ENCODE measurements at regions not wholly inside any gene's neighbourhood (a gene's known extent, or its start where the extent isn't known, plus 50 kb on each side); places are given as distances from the start of the nearest gene placed in this dataset.
"Not testable (repeated sequence)": the region's sequence is repeated elsewhere in the genome, so short reads cannot be mapped to it uniquely, and the experiment has no call there.

GRCh38 chr2:37722971-37723370 lies 51.5 kb upstream of the CDC42EP3 start:
- DNase-seq (ENCODE audit: low spot score): not testable (repeated sequence)

GRCh38 chr2:37730037-37730818 lies 58.8 kb upstream of the CDC42EP3 start:
- no peak for DNase-seq (ENCODE audit: low spot score)

GRCh38 chr2:37732412-37732811 lies 61.0 kb upstream of the CDC42EP3 start:
- DNase-seq (ENCODE audit: low spot score): not testable (repeated sequence)

GRCh38 chr2:37733251-37733650 lies 61.8 kb upstream of the CDC42EP3 start:
- no peak for DNase-seq (ENCODE audit: low spot score)

DNA sequence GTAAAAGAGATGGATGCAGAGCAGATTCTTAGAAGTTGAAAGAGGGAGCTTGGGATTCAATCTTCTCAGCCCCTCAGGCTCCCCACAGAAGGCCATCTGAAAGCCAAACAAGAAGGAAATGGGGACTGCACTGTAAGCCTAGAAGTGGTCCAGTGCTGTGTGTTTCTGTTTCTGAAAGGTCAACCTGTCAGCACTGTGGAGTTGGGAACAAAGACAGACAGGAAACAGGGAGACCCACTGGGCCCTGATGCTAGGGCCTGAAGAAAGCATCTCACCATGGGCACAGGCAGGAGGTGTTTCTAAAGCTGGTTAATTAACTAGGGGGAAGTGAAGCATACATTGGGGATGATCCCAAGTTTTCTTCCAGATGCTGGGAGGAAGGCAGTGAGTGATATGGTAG lies 62.5 kb upstream of the CDC42EP3 start:
- DNase-seq (ENCODE audit: low spot score): not testable (repeated sequence)

GRCh38 chr2:37734891-37735523 lies 63.6 kb upstream of the CDC42EP3 start:
- DNase-seq (ENCODE audit: low spot score): not testable (repeated sequence)

DNA sequence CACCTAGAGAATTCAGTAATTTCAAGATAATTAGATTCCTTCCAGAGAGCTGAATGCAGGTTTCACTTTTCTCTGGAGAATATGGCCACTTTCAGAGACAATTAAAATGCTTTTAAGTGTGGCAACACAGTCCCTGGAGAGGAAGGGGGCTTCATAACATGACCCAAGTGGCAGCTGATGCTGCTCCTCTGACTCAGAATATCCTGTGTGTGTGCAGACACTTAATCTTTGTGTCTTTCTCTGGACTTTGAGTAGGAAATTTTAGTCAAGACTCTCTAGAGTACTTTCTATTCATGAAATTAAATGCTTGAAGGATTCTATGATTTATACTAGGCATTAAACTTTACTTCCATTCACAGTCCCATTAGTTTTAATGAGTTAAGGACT lies 64.1 kb upstream of the CDC42EP3 start:
- DNase-seq (ENCODE audit: low spot score): not testable (repeated sequence)

- DNase-seq (ENCODE audit: low spot score): no peak
Measured at GRCh38 chr2:37737507-37737906, 66.1 kb upstream of the CDC42EP3 start.

DNA sequence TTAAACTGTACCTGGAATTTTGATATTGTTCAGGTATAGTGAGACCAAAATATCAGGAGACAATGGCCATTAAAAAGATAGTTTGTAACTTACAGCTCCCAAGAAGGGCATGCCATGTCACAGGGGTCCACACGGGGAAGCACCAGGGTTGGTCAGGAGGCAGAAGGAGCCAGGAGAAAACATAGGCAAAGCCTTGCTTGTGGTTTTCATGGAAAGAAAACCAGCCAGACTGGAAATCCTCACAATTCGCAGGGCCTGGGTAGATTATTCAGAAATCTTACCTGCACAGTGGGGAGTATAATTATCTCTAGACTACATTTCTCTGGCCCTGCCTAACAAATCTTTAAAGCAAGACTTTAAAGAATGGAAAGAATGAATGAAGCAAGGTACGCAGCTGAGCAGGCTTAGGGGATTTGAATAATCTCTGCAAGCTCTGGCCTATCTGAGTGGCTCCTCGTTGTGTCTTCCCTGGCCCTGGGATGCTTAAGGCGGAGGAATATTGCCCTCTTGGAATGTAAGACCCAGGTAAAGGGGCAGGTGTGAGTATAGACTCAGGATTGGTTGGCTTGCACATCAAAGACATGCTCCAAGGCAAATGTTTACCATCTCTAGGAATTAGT lies 66.9 kb upstream of the CDC42EP3 start:
- DNase-seq (ENCODE audit: low spot score): no peak

DNA sequence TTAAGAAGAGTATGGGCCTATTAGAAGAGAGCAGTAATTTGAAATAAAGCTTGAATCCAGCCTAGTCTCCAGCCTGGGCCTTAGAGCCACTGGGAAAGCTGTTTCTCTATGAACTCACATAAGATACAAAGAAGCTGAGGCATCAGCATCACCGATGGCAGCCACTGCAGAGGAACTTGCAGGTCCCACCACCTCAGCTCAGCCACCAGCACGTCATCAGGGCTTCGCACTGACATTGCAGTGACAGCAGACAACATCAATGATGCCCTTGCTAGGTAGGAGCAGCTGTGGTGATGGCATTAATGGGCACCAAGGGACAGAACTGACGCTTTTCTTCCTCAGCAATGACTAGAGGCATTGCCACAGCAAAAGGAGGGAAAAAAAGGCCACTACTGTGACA lies 67.7 kb upstream of the CDC42EP3 start:
- DNase-seq (ENCODE audit: low spot score): no peak

- DNase-seq (ENCODE audit: low spot score): no peak
Measured at GRCh38 chr2:37740164-37740739, 68.8 kb upstream of the CDC42EP3 start.

DNA sequence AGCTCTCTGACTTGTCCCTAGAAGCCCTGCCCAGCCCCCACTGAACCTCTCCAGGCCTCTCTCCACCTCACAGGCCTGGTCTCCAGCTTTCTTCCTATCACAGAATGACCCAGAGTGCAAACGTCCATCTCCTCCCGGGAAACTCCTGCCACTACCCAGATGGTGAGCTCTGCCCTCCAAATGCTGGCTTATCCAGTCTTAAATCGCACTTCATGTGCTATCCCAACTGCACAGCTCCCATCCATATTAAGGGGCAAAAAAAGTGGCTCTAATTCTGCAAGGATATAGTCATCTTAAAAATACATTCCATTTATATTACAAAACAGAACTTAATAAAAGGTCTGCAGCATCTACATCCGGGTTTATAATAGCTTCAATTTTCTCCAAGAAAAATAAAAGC lies 70.8 kb upstream of the CDC42EP3 start:
- DNase-seq (ENCODE audit: low spot score): no peak

DNA sequence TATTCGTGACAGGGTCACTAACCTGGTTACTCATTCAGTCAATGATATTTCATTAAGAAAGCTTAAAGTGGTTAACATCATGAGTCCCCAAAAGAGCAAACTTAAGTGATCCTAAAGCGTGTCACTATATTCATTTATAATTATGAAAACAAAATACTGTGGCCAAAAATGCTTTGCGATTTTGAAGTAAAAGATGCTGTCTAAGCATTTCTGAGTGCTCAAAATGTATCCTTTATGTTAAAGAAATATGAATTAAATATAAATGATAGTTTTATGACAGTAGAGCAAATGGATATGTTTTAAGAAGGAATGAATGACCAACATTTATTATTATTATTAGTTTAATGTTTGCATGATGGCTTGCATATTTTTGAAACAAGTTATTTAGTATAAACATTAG lies 72.6 kb upstream of the CDC42EP3 start:
- DNase-seq (ENCODE audit: low spot score): no peak

DNA sequence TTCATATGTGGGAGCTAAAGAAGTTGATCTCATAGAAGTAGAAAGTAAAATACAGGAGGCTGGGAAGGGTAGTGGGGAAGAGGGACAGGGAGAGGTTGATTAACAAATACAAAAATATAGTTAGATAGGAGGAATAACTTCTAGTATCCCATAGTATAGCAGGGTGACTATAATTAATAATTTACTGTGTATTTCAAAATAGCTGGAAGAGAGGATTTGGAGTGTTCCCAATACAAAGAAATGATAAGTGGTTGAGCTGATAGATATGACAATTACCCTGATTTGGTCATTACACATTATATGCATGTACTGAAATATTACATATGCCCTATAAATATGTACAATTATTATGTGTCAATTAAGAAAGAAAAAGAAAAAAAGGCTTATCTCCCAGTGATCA lies 73.5 kb upstream of the CDC42EP3 start:
- not testable (repeated sequence) for DNase-seq (ENCODE audit: low spot score)

DNA sequence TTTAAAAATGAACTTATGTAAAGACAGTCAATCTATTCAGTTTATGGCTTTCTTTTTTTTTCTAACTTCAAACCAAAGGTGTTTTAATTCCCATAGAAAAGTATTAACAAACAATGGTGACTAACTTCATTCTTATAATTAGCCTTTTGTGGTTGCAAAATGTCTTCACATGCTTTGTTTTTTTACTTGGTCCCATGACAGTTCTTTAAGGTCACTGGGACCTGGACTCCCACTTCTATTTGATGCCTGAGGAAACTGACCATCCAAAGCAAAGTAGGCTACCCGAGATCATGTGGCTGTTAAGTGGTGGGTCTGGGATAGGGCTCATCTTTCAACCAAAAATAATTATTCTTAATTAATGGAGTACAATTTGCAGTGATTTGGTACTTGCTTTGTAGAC lies 74.6 kb upstream of the CDC42EP3 start:
- DNase-seq (ENCODE audit: low spot score): not testable (repeated sequence)

DNA sequence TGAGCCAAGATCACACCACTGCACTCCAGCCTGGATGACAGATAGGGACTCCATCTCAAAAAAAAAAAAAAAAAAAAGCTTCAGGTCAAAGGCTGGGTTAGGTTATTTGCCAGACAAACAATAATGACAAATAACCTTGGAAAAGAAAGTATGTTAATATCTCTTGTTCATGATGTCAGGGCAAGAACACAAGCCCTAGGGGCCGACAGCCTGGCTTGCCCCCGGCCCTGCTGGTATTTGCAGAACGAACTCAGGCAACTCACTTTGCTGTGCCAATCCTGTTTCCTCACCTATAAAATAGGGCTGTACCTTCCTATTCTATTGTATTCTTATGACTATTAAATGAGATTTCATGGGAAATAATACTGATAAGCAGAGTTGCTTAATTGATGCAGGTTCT lies 75.4 kb upstream of the CDC42EP3 start:
- no peak for DNase-seq (ENCODE audit: low spot score)

DNA sequence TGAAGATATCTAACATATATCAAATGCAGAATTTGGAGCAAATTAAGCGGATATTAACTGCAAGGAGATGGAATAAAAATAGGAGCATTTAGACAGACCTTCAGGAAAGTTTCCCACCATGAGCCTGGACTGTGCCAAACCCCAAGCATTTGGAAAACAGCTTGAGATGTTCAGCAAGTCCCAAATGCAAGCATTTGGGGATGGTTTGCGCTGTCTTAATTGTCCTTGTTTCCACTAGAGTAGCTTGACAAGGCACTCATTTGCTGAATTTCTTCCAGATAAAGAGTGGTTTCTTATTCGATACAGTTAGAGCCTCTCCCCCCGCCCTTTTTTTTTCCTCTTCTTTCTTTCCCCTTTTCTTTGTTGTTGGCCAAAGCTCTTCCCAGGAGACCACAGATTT lies 77.1 kb upstream of the CDC42EP3 start:
- DNase-seq (ENCODE audit: low spot score): no peak

DNA sequence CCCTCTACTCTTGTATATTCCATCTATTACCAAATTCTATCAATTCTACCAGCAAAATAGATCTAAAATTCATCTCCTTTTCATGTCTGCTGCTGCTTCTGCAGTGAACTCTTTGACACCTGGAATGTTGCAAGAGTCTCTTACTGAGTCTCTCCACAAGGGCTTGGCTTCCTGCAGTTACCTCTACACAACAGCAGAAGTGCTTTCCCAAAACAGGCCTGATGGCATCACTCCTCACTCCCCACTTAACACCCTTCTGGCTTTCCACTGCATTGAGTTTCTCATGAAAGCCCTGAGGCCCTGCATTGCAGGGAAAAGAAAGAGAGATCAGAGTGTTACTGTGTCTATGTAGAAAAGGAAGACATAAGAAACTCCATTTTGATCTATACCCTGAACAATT lies 78.8 kb upstream of the CDC42EP3 start:
- DNase-seq (ENCODE audit: low spot score): not testable (repeated sequence)

DNA sequence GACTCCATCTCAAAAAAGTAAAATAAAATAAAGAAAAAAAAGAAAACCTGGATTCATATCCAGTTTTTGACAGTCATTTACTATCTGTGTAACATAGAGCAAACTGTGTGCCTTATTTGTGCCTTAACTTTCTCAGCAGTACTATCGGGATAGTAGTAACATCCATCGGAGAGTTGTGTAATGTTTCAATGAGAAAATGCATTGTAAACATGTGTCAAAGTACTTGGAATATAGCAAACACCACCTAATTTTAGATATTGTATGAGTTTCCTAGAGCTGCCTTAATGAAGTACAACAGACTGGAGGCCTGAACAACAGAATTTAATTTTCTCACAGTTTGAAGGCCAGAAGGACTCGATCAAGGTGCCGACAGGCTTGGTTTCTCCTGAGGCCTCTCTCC lies 81.3 kb upstream of the CDC42EP3 start:
- DNase-seq (ENCODE audit: low spot score): no peak

- no peak for DNase-seq (ENCODE audit: low spot score)
Measured at GRCh38 chr2:37753758-37754157, 82.3 kb upstream of the CDC42EP3 start.

- DNase-seq (ENCODE audit: low spot score): not testable (repeated sequence)
Measured at GRCh38 chr2:37755961-37756559, 84.6 kb upstream of the CDC42EP3 start.

- DNase-seq (ENCODE audit: low spot score): not testable (repeated sequence)
Measured at GRCh38 chr2:37757456-37757855, 86.0 kb upstream of the CDC42EP3 start.

Measured in mucosa of gallbladder (tissue), 1 donor.